ENCODE measurements at regions not wholly inside any gene's neighbourhood (a gene's known extent, or its start where the extent isn't known, plus 50 kb on each side); places are given as distances from the start of the nearest gene placed in this dataset.

GRCh38 chr18:34385311-34385710 lies 160.6 kb upstream of the NOL4 start:
- Histone ChIP-seq H3K27ac (ENCODE audit: insufficient read depth, low read length) (no peak overlapping the region), H3K9me1 (ENCODE audit: insufficient read depth, low read length) (no peaks in the 10 kb centered on the region), H3K79me1 (ENCODE audit: low read depth in 1 of 2, low read length in 2 of 2) (no peaks in the 10 kb centered on the region), H3K9me3 (ENCODE audit: control insufficient read depth, insufficient read depth, low read length) (no peaks in the 10 kb centered on the region), H2BK120ac (ENCODE audit: low read depth, low read length) (no peak overlapping the region), H3K18ac (ENCODE audit: low read depth, low read length) (no peak overlapping the region), H3K23ac (ENCODE audit: low read depth, low read length) (no peak overlapping the region), H4K8ac (ENCODE audit: low read depth in 2 of 2, low read length in 2 of 2) (no peak overlapping the region), H2BK5ac (ENCODE audit: low read depth, low read length, poor library complexity, severe bottlenecking) (no peak overlapping the region), H3K4me1 (ENCODE audit: control insufficient read depth, insufficient read depth, low read length) (no peaks in the 10 kb centered on the region), H3K36me3 (ENCODE audit: control insufficient read depth, insufficient read depth, low read length) (no peaks in the 10 kb centered on the region), H3K27me3 (ENCODE audit: control insufficient read depth, insufficient read depth, low read length) (no peaks in the 10 kb centered on the region), H2AK5ac (ENCODE audit: low read depth, low read length) (no peak overlapping the region), H3K9ac (ENCODE audit: low read depth, low read length) (no peak overlapping the region), H3K56ac (ENCODE audit: extremely low read depth, insufficient read depth, low read length) (no peak overlapping the region), H2BK20ac (ENCODE audit: low read depth, low read length) (no peak overlapping the region), H3K4ac (ENCODE audit: low read depth, low read length) (no peak overlapping the region), H2AK9ac (replicated peaks; ENCODE audit: low read depth, low read length, poor library complexity) (no peak overlapping the region), H4K5ac (ENCODE audit: low read depth, low read length) (no peak overlapping the region), H3K4me2 (ENCODE audit: low read depth, low read length) (no peak overlapping the region), H4K91ac (ENCODE audit: insufficient read depth, low read depth, low read length) (no peak overlapping the region), H4K20me1 (ENCODE audit: insufficient read depth, low read length) (no peaks in the 10 kb centered on the region), H2AFZ (replicated peaks; ENCODE audit: low read length, poor library complexity) (no peak overlapping the region), H3K4me3 (ENCODE audit: insufficient read depth, low read depth, low read length) (no peak overlapping the region), H3K14ac (replicated peaks; ENCODE audit: low read depth, low read length) (no peak overlapping the region), H2BK15ac (ENCODE audit: low read depth, low read length) (no peak overlapping the region)
- DNase-seq (no peak), ATAC-seq (ENCODE audit: low read depth) (no peak)
- intact Hi-C loops (cut with micrococcal nuclease) (no loop called here), dilution Hi-C loops (cut with HindIII; ENCODE audit: low sequenced_read_pairs, unreplicated experiment) (no loop called here), in situ Hi-C loops (cut with MboI; ENCODE audit: low sequenced_read_pairs) (no loop called here)
- TF ChIP-seq CTCF (conservative IDR thresholded peaks at IDR 0.05; ENCODE audit: low read depth, low read length) (no peak), CHD1 (IDR thresholded peaks at IDR 0.05; ENCODE audit: low read depth, low read length) (no peak), POLR2A (IDR thresholded peaks at IDR 0.05; ENCODE audit: low read depth, low read length) (no peak), MXI1 (IDR thresholded peaks at IDR 0.05; ENCODE audit: borderline replicate concordance, low read depth, low read length) (no peak), RFX5 (IDR thresholded peaks at IDR 0.05; ENCODE audit: low read depth, low read length) (no peak), SMC3 (IDR thresholded peaks at IDR 0.05; ENCODE audit: low read depth, low read length) (no peak), NFE2L2 (IDR thresholded peaks at IDR 0.05; ENCODE audit: low read depth, low read length) (no peak), BHLHE40 (IDR thresholded peaks at IDR 0.05; ENCODE audit: low read depth, low read length) (no peak), RAD21 (IDR thresholded peaks at IDR 0.05; ENCODE audit: low read length) (no peak), FOS (IDR thresholded peaks at IDR 0.05; ENCODE audit: low read depth, low read length) (no peak), ELK1 (IDR thresholded peaks at IDR 0.05; ENCODE audit: borderline replicate concordance, low read depth, low read length) (no peak), CEBPB (IDR thresholded peaks at IDR 0.05; ENCODE audit: low read depth, low read length) (no peak), USF2 (IDR thresholded peaks at IDR 0.05; ENCODE audit: low read depth, low read length) (no peak), RCOR1 (IDR thresholded peaks at IDR 0.05; ENCODE audit: insufficient replicate concordance, low read length) (no peak), MAZ (IDR thresholded peaks at IDR 0.05; ENCODE audit: borderline replicate concordance, low read depth, low read length) (no peak), MAFK (IDR thresholded peaks at IDR 0.05; ENCODE audit: low read depth, low read length) (no peak)
- CTCF ChIA-PET = no interaction called here
- no TSS peak for BruUV-seq (replicated peaks)
- POLR2A ChIA-PET (ENCODE audit: unreplicated experiment) = no interaction called here
